HCT116 (cell line): ENCODE measurements at regions not wholly inside any gene's neighbourhood (a gene's known extent, or its start where the extent isn't known, plus 50 kb on each side); places are given as distances from the start of the nearest gene placed in this dataset.

ENCODE experiments used
- CTCF ChIP-seq, 3 experiments: fragments of 200-600 bp in 1 of 3; sonication (generic) in 1 of 3; IDR thresholded peaks in 2 of 3; conservative IDR thresholded peaks in 1 of 3; 2 replicates each; pipeline ENCODE4 v1.5.1; 2012 to 2017; ENCODE audit warnings: low read depth in 2 of 3, low read length in 2 of 3, antibody characterized with exemption in 1 of 3, borderline replicate concordance in 1 of 3, control low read depth in 1 of 3, mild to moderate bottlenecking in 1 of 3, mixed read lengths in 1 of 3, mixed run types in 1 of 3, moderate library complexity in 1 of 3; ENCODE audit not compliant: insufficient read depth in 1 of 3
- EZH2 ChIP-seq: fragments of 200-600 bp; sonication (generic); IDR thresholded peaks from 2 replicates; pipeline ENCODE4 v1.6.1; 2017; ENCODE audit warnings: antibody characterized with exemption, mixed run types
- EZH2phosphoT487 ChIP-seq: fragments of 200-600 bp; IDR thresholded peaks from 2 replicates; pipeline ENCODE4 v1.6.1; 2018; ENCODE audit warnings: antibody characterized with exemption, borderline replicate concordance
- POLR2A ChIP-seq: IDR thresholded peaks from 2 replicates; pipeline ENCODE4 v1.7.0; 2011; ENCODE audit warnings: borderline replicate concordance; ENCODE audit not compliant: insufficient read depth, insufficient read length; ENCODE audit errors: extremely low read depth
- POLR2AphosphoS5 ChIP-seq: IDR thresholded peaks from 2 replicates; pipeline ENCODE4 v1.6.1; 2011; ENCODE audit warnings: mild to moderate bottlenecking, low read depth, low read length, moderate library complexity
- REST ChIP-seq: IDR thresholded peaks from 2 replicates; pipeline ENCODE4 v1.6.1; 2012; ENCODE audit warnings: low read depth
- SIN3A ChIP-seq: IDR thresholded peaks from 2 replicates; pipeline ENCODE4 v1.6.1; 2012; ENCODE audit warnings: low read depth
- YY1 ChIP-seq: IDR thresholded peaks from 2 replicates; pipeline ENCODE4 v1.6.1; 2011; ENCODE audit warnings: low read length, low read depth, moderate library complexity, mild to moderate bottlenecking; ENCODE audit not compliant: insufficient replicate concordance; ENCODE audit errors: extremely low read depth
- ZFX ChIP-seq: fragments of 450-650 bp; IDR thresholded peaks from 2 replicates; pipeline ENCODE4 v1.6.1; 2017

- TF ChIP-seq POLR2AphosphoS5: no peak
- TF ChIP-seq CTCF (IDR thresholded peaks at IDR 0.05 in 2 of 3, conservative IDR thresholded peaks at IDR 0.05 in 1 of 3; ENCODE audit: borderline replicate concordance in 1 of 3, insufficient read depth in 1 of 3, low read depth in 2 of 3, low read length in 2 of 3): no peak
- no peak for TF ChIP-seq POLR2A
- no peak for TF ChIP-seq ZFX
- TF ChIP-seq REST: no peak
- no peak for TF ChIP-seq EZH2phosphoT487
- TF ChIP-seq EZH2: no peak
- no peak for TF ChIP-seq YY1
- TF ChIP-seq SIN3A: no peak
Measured at GRCh38 chr3:73908218-73908617, 283.5 kb upstream of the PDZRN3 start.
